ENCODE measurements at regions not wholly inside any gene's neighbourhood (a gene's known extent, or its start where the extent isn't known, plus 50 kb on each side); places are given as distances from the start of the nearest gene placed in this dataset.

DNA sequence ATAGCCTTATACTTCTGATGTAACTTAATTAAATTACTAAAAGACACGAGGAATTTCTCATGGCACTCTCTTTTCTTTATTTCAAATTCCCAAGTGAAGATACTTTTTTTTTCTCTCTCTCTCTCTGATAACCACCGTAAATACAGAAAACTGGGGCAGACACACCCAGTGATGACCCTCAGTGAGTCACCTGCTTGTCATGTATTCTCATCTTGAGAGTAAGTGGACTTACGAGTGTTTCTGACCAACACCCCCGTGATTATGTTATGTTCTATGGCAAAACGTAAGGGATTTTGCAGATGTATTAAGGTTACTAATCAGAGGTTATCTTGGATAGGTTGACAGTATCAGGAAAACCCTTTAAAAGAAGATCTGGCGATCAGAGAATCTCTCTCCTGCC, 348.8 kb upstream of the ZNF717 start:
- Histone ChIP-seq H3K36me3 (no peaks in the 10 kb centered on the region), H3K9me3 (no peaks in the 10 kb centered on the region), H3K4me1 (no peaks in the 10 kb centered on the region), H3K27me3 (no peaks in the 10 kb centered on the region), H3K27ac (no peak overlapping the region), H3K4me3 (no peak overlapping the region)
- intact Hi-C loops (cut with DNase I): no loop called here
- TF ChIP-seq, protein P1, sequence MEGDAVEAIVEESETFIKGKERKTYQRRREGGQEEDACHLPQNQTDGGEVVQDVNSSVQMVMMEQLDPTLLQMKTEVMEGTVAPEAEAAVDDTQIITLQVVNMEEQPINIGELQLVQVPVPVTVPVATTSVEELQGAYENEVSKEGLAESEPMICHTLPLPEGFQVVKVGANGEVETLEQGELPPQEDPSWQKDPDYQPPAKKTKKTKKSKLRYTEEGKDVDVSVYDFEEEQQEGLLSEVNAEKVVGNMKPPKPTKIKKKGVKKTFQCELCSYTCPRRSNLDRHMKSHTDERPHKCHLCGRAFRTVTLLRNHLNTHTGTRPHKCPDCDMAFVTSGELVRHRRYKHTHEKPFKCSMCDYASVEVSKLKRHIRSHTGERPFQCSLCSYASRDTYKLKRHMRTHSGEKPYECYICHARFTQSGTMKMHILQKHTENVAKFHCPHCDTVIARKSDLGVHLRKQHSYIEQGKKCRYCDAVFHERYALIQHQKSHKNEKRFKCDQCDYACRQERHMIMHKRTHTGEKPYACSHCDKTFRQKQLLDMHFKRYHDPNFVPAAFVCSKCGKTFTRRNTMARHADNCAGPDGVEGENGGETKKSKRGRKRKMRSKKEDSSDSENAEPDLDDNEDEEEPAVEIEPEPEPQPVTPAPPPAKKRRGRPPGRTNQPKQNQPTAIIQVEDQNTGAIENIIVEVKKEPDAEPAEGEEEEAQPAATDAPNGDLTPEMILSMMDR (IDR thresholded peaks at IDR 0.05): no peak
- DNase-seq: no peak
- WGBS, 4 donors: 65 to 73% (median 66%) methylated on average over 6 of the region's 6 CpGs
- no peak for ATAC-seq

DNA sequence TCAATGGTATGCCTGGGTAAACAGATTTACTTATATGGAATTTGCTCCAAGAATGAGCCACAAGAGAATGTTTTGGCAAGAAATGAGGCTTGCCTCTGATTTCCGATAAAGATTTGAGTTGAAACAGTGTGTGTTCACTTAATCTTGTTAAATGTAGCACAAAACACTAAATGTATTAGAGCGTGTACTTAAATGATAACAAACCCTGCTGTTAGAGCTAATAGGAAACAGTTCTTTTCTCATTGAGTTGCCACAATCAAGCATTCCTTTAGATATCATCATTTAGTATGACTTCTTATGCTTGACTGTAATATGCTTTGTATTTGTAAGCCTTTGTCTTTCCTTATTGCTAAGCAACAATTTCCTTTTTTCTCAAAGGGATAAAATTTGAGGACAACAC, 353.6 kb upstream of the ZNF717 start:
- WGBS, 4 donors: 66 to 72% (median 69%) methylated on average over 2 of the region's 2 CpGs
- Histone ChIP-seq H3K27me3 (no peaks in the 10 kb centered on the region), H3K36me3 (no peaks in the 10 kb centered on the region), H3K4me3 (no peak overlapping the region), H3K4me1 (no peaks in the 10 kb centered on the region), H3K9me3 (no peaks in the 10 kb centered on the region), H3K27ac (no peak overlapping the region)
- no peak for DNase-seq
- ATAC-seq: no peak
- TF ChIP-seq POLR2A (IDR thresholded peaks at IDR 0.05): no peak
- TF ChIP-seq, protein P1 (IDR thresholded peaks at IDR 0.05): no peak
- intact Hi-C loops (cut with DNase I): no loop called here

DNA sequence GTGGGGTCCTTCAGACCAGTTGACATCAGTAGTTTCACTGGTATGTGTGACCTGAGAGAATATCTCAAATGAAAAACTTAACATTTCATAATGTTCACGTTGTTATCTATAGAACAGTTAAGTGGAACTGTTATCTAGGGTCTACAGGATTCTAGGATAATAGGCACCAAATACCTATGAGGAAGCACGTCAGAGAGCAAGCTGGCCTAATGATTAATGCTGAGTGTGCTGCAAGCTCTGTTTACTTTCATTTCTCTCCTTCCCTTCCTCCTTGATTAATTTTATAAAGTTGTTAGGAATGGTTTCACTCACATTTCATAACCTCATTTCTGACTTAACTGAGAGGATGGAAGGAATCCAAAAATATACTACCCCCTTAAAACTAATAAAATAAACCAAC, 362.5 kb upstream of the ZNF717 start:
- Histone ChIP-seq H3K9me3 (peaks cover 0 to 14% (median 6%) of the 10 kb centered on the region in 12 donors), H3K36me3 (no peaks in the 10 kb centered on the region), H3K4me3 (no peak overlapping the region), H3K27ac (no peak overlapping the region), H3K4me1 (no peaks in the 10 kb centered on the region), H3K27me3 (no peaks in the 10 kb centered on the region)
- ATAC-seq: no peak
- intact Hi-C loops (cut with DNase I): no loop called here
- TF ChIP-seq, protein P1 (IDR thresholded peaks at IDR 0.05): no peak
- TF ChIP-seq POLR2A (IDR thresholded peaks at IDR 0.05): no peak
- WGBS, 4 donors: 40 to 49% (median 45%) methylated on average over 2 of the region's 2 CpGs
- no peak for DNase-seq

DNA sequence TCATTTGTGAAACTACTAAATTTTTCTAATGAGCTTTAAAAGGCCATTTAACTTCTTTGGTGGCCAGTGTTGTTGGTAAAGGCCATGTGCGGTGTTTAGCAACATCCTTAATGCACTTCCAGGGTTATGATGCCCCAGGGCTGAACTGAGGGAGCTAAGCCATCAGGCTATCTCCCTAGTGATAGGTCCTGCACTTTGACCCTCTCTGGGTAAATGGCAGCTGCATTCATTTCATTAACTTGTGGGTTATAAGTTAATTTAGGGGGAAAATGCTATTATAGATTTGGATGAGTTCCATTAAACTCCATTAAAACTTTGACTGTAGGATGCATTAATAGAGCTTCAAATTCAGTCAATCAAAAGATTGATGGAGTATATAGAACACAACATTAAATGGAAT, 366.7 kb upstream of the ZNF717 start:
- DNase-seq: no peak
- no peak overlapping the region for H3K4me3 ChIP-seq
- ATAC-seq: no peak
- no peak for TF ChIP-seq POLR2A (IDR thresholded peaks at IDR 0.05)
- TF ChIP-seq, protein P1 (IDR thresholded peaks at IDR 0.05): no peak
- H3K4me1 ChIP-seq: no peaks in the 10 kb centered on the region
- intact Hi-C loops (cut with DNase I): no loop called here
- H3K27me3 ChIP-seq: no peaks in the 10 kb centered on the region
- no peaks in the 10 kb centered on the region for H3K36me3 ChIP-seq
- no peak overlapping the region for H3K27ac ChIP-seq
- H3K9me3 ChIP-seq: peaks cover 0 to 14% (median 6%) of the 10 kb centered on the region in 12 donors
- WGBS, 4 donors: 78 to 88% (median 85%) methylated on average over 1 of the region's 1 CpG
